HG02798 (cell line): ENCODE measurements at regions not wholly inside any gene's neighbourhood (a gene's known extent, or its start where the extent isn't known, plus 50 kb on each side); places are given as distances from the start of the nearest gene placed in this dataset.
"Not testable (repeated sequence)": the region's sequence is repeated elsewhere in the genome, so short reads cannot be mapped to it uniquely, and the experiment has no call there.

Experiments
- ATAC-seq: cut with Tn5 transposase; IDR thresholded peaks from one replicate; pipeline ENCODE4 v1.9.1; 2021; ENCODE audit warnings: mild to moderate bottlenecking; ENCODE audit not compliant: unreplicated experiment, poor library complexity

- ATAC-seq, result not testable (repeated sequence)
These were observed 58.7 kb downstream of the POU5F2 start for GRCh38 chr5:93682471-93683404.

- ATAC-seq, result no peak
These were observed 60.0 kb downstream of the POU5F2 start for GRCh38 chr5:93681432-93681831.

GRCh38 chr5:93677359-93677891 is 64.0 kb downstream of the POU5F2 start:
- ATAC-seq, result no peak

- ATAC-seq, result no peak
These were observed 64.7 kb downstream of the POU5F2 start for GRCh38 chr5:93676704-93677103.

- ATAC-seq, result peak; percentile 70
These were observed 65.6 kb downstream of the POU5F2 start for GRCh38 chr5:93675460-93676450.

- ATAC-seq, result peak; percentile 56
These were observed 66.4 kb downstream of the POU5F2 start for GRCh38 chr5:93674866-93675459.

- ATAC-seq, result no peak
These were observed 67.3 kb downstream of the POU5F2 start for GRCh38 chr5:93674138-93674537.

GRCh38 chr5:93673316-93673954 is 68.0 kb downstream of the POU5F2 start:
- no peak for ATAC-seq

GRCh38 chr5:93665648-93666047 is 75.8 kb downstream of the POU5F2 start:
- no peak for ATAC-seq

GRCh38 chr5:93660677-93661076 is 77.7 kb downstream of the NR2F1 start:
- no peak for ATAC-seq

- ATAC-seq, result no peak
These were observed 75.0 kb downstream of the NR2F1 start for GRCh38 chr5:93658044-93658443.

- ATAC-seq, result no peak
These were observed 71.7 kb downstream of the NR2F1 start for GRCh38 chr5:93654676-93655075.

- ATAC-seq, result no peak
These were observed 70.7 kb downstream of the NR2F1 start for GRCh38 chr5:93653716-93654115.

GRCh38 chr5:93649234-93649900 is 66.3 kb downstream of the NR2F1 start:
- ATAC-seq, result no peak

GRCh38 chr5:93644760-93645159 is 61.7 kb downstream of the NR2F1 start:
- no peak for ATAC-seq
